ENCODE measurements at regions not wholly inside any gene's neighbourhood (a gene's known extent, or its start where the extent isn't known, plus 50 kb on each side); places are given as distances from the start of the nearest gene placed in this dataset.
"Not testable (repeated sequence)": the region's sequence is repeated elsewhere in the genome, so short reads cannot be mapped to it uniquely, and the experiment has no call there.

DNA sequence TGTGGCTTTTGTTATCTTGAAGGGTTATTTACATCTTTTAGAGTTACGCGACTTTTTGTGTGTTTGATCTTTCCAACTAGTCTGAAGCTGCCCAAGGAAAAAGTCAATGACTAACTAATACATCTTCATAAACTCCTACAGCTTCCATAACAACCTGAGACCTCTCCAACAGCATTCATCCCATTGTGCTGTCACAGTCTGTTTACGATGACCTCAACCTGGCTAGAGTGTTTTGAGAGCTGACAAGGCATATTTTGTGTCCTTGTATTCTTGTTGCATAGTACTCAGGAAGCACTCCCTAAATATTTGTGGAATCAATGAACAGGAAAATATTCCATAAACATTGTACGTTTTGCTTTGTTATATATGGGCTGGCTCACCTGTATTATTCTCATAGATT lies 140.2 kb upstream of the NBPF9 start:
- POLR2A ChIA-PET; H3K27me3 Mint-ChIP-seq; H3K36me3 Mint-ChIP-seq; H3K4me1 Mint-ChIP-seq; H3K27ac Mint-ChIP-seq; H3K9me3 Mint-ChIP-seq; DNase-seq; H3K4me3 Mint-ChIP-seq; ATAC-seq (ENCODE audit: low read depth): not testable (repeated sequence)

GRCh38 chr1:149244621-149245020 lies 141.3 kb upstream of the NBPF9 start:
- POLR2A ChIA-PET; H3K27ac Mint-ChIP-seq; DNase-seq; H3K36me3 Mint-ChIP-seq; H3K4me3 Mint-ChIP-seq; H3K27me3 Mint-ChIP-seq; ATAC-seq (ENCODE audit: low read depth); H3K9me3 Mint-ChIP-seq; H3K4me1 Mint-ChIP-seq: not testable (repeated sequence)

- POLR2A ChIA-PET; H3K27me3 Mint-ChIP-seq; H3K4me1 Mint-ChIP-seq; H3K9me3 Mint-ChIP-seq; H3K27ac Mint-ChIP-seq; ATAC-seq (ENCODE audit: low read depth); H3K4me3 Mint-ChIP-seq; H3K36me3 Mint-ChIP-seq; DNase-seq: not testable (repeated sequence)
Measured at GRCh38 chr1:149246212-149246611, 142.9 kb upstream of the NBPF9 start.

- POLR2A ChIA-PET; ATAC-seq (ENCODE audit: low read depth); DNase-seq; H3K9me3 Mint-ChIP-seq; H3K36me3 Mint-ChIP-seq; H3K27me3 Mint-ChIP-seq; H3K27ac Mint-ChIP-seq; H3K4me1 Mint-ChIP-seq; H3K4me3 Mint-ChIP-seq: not testable (repeated sequence)
Measured at GRCh38 chr1:149248610-149249009, 145.3 kb upstream of the NBPF9 start.

DNA sequence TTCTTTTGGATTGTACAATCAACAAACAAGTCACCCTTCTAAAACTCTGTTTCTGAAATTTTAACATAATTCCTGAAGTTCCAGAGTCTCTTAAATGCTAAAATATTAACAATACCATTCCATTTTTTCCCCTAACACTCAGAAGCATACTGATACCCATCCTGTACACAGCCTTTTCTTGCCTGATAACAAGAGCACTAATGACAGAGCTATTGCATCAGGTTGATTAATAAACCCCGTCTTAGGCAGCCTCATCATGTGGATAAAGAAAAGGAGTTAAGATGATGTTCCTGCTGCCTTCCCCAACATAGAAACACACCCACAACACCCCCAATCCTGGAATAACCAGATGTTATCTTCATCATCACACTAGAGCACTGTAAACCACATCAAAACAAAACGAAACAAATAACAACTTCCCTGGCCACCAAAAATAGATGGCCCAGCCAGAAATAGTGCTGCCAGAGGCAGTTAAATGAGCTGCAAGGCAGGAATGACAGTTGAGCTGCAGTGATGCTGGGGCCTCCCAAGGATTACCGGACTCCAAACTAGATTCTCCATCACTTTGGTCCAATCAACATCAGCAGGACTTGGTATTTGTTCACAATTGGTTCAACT lies 146.6 kb upstream of the NBPF9 start:
- H3K27ac Mint-ChIP-seq; H3K36me3 Mint-ChIP-seq; H3K4me1 Mint-ChIP-seq; H3K27me3 Mint-ChIP-seq; ATAC-seq (ENCODE audit: low read depth); H3K9me3 Mint-ChIP-seq; POLR2A ChIA-PET; H3K4me3 Mint-ChIP-seq; DNase-seq: not testable (repeated sequence)

GRCh38 chr1:149254894-149255847 lies 151.8 kb upstream of the NBPF9 start:
- H3K4me3 Mint-ChIP-seq; H3K36me3 Mint-ChIP-seq; ATAC-seq (ENCODE audit: low read depth); H3K27ac Mint-ChIP-seq; POLR2A ChIA-PET; H3K27me3 Mint-ChIP-seq; H3K4me1 Mint-ChIP-seq; DNase-seq; H3K9me3 Mint-ChIP-seq: not testable (repeated sequence)

DNA sequence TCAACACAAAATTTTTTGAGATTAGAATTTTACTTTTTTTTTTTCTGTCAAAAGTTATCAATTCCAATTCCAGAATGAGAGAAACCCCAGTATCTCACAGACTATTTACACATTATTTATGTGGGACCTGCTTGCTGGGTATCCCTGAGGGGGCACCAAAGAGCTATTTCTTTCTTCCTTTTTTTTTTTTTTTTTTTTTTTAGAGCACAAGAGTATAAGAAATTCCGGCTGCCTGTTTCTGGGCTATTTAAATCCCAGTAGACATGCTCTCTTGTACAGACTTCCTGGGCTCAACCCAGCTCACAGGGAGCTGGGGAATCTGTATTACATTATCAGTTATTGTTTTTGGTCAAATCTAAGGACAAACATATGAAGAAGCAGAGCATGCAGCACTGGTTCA lies 156.9 kb upstream of the NBPF9 start:
- H3K27ac Mint-ChIP-seq, H3K9me3 Mint-ChIP-seq: not testable (repeated sequence)

GRCh38 chr1:149260736-149261340 lies 157.5 kb upstream of the NBPF9 start:
- H3K4me1 Mint-ChIP-seq; H3K4me3 Mint-ChIP-seq; ATAC-seq (ENCODE audit: low read depth); H3K9me3 Mint-ChIP-seq; H3K27ac Mint-ChIP-seq; DNase-seq; POLR2A ChIA-PET; H3K27me3 Mint-ChIP-seq; H3K36me3 Mint-ChIP-seq: not testable (repeated sequence)

More for the DNA sequence above, 156.9 kb upstream of the NBPF9 start:
- ATAC-seq (ENCODE audit: low read depth); H3K4me1 Mint-ChIP-seq; H3K27me3 Mint-ChIP-seq; H3K4me3 Mint-ChIP-seq; H3K36me3 Mint-ChIP-seq; DNase-seq; POLR2A ChIA-PET: not testable (repeated sequence)

DNA sequence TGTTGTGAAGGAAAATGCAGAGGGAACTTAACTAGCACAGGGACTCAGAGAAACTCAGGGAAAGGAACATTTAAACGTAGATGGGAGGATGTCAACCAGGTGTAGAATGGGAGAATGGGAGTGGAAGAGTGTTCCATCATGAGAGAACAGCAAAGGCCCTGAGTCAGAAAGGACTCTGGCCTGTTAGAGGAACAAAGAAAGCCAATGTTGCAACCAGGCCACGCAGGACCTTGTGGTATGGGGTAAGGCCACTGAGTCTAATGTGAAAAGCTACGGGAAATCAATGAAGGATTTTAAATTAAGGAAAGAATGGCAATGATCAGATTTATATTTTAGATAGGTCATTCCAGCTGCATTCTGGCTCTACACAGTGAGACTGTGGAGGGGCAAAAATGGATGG lies 163.9 kb upstream of the NBPF9 start:
- ATAC-seq (ENCODE audit: low read depth); POLR2A ChIA-PET; H3K27ac Mint-ChIP-seq; H3K4me3 Mint-ChIP-seq; DNase-seq; H3K27me3 Mint-ChIP-seq; H3K4me1 Mint-ChIP-seq; H3K36me3 Mint-ChIP-seq; H3K9me3 Mint-ChIP-seq: not testable (repeated sequence)

DNA sequence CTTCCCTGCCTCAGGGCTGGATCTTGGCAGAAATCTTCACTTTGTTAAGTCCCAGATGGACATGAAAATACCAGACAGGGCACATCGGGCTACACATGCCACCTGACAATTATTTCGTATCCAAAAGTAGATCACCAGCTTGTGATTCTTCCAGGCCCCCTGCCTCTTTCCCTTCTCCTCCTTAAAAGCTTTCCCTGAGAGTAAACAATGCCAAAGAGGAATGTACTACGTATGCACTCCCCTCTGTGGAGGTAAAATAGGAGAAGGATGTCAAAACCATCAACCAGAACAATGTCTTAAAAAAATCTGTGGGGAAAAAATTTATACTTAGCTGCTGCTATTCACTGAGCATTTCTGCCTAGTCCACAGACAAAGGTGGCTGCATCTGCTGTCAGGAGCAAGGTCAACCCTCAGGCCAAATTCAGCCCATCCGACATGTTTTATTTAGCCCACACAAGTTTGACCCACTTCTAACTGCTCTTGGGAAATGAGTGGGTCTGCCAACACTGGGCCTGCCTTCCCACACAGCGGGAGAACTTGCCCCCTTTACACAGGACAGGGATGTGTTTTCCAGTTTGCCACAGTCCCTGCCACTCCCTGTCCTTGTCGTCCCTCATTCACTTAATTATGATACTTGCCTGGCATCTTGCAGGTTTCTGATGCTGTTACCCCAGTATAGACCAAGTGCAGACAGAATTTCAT lies 165.8 kb upstream of the NBPF9 start:
- H3K4me3 Mint-ChIP-seq; ATAC-seq (ENCODE audit: low read depth); H3K27ac Mint-ChIP-seq; H3K9me3 Mint-ChIP-seq; H3K27me3 Mint-ChIP-seq; H3K36me3 Mint-ChIP-seq; H3K4me1 Mint-ChIP-seq; POLR2A ChIA-PET; DNase-seq: not testable (repeated sequence)

DNA sequence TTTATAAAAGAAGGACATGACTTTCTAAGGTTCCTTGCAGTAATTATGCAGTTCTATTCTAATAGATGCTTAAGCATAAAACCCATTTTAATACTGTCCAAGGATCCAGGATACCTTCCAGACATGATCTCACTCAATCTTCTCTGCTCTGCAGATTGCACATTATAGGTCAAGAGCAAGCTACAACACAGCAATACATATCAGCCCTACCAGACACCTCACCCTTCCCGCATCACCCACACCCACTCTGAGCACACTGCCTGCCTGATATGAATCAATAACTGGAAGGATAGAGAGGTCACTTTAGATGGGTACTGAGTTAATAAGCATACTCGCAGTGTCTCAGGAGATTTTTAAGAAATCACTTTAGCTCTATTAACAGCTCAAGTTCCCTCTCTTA lies 166.5 kb upstream of the NBPF9 start:
- H3K27ac Mint-ChIP-seq; POLR2A ChIA-PET; DNase-seq; H3K9me3 Mint-ChIP-seq; H3K4me1 Mint-ChIP-seq; H3K4me3 Mint-ChIP-seq; H3K36me3 Mint-ChIP-seq; H3K27me3 Mint-ChIP-seq; ATAC-seq (ENCODE audit: low read depth): not testable (repeated sequence)

DNA sequence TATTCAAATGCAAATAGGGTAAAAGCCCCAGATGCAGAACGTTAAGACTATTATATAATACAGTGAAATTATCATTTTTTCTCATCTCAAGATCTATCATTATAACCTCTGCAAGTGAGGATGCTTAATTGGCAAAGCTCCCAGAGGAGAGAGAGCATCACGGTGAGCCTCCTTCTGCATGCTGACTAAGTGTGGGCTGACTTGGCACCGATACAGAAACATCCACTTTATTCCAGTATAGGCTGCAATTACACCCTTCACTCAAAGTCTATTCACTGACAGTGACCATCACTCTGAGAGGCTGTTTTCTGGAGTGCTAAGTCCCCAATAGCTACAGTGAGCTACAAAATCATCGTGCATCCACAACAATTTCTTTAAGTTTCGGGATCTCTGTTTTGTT lies 171.1 kb upstream of the NBPF9 start:
- H3K36me3 Mint-ChIP-seq; DNase-seq; ATAC-seq (ENCODE audit: low read depth); H3K27me3 Mint-ChIP-seq; H3K27ac Mint-ChIP-seq; POLR2A ChIA-PET; H3K4me3 Mint-ChIP-seq; H3K9me3 Mint-ChIP-seq; H3K4me1 Mint-ChIP-seq: not testable (repeated sequence)

- ATAC-seq (ENCODE audit: low read depth); H3K27me3 Mint-ChIP-seq; DNase-seq; H3K9me3 Mint-ChIP-seq; H3K36me3 Mint-ChIP-seq; H3K4me1 Mint-ChIP-seq; H3K27ac Mint-ChIP-seq; H3K4me3 Mint-ChIP-seq; POLR2A ChIA-PET: not testable (repeated sequence)
Measured at GRCh38 chr1:149275802-149276201, 172.5 kb upstream of the NBPF9 start.
